H9 (cell line): ENCODE measurements at regions not wholly inside any gene's neighbourhood (a gene's known extent, or its start where the extent isn't known, plus 50 kb on each side); places are given as distances from the start of the nearest gene placed in this dataset.

Experiments
- DNase-seq: peaks from one replicate; pipeline ENCODE4 v3.0.0-alpha.2; 2017
- H2AFZ ChIP-seq: one replicate; pipeline ENCODE4 v1.6.1; 2013; ENCODE audit warnings: mild to moderate bottlenecking, low read length, control low read depth, moderate library complexity
- H2AK5ac ChIP-seq: 2 replicates; pipeline ENCODE4 v1.6.1; 2013; ENCODE audit warnings: low read length, control low read depth, mixed read lengths; ENCODE audit not compliant: insufficient read length
- H2BK120ac ChIP-seq: one replicate; pipeline ENCODE4 v1.6.1; 2013; ENCODE audit warnings: low read depth, mild to moderate bottlenecking, low read length, control low read depth, inconsistent platforms; ENCODE audit not compliant: poor library complexity, severe bottlenecking
- H2BK12ac ChIP-seq: 2 replicates; pipeline ENCODE4 v1.6.1; 2013; ENCODE audit warnings: low read length, control low read depth, mixed read lengths, low read depth; ENCODE audit not compliant: insufficient read length
- H2BK15ac ChIP-seq: 2 replicates; pipeline ENCODE4 v1.6.1; 2013; ENCODE audit warnings: low read depth, low read length, control low read depth
- H2BK20ac ChIP-seq: one replicate; pipeline ENCODE4 v1.6.1; 2013; ENCODE audit warnings: low read depth, mild to moderate bottlenecking, low read length, control low read depth, inconsistent platforms; ENCODE audit not compliant: poor library complexity, severe bottlenecking
- H2BK5ac ChIP-seq: 2 replicates; pipeline ENCODE4 v1.6.1; 2013; ENCODE audit warnings: low read length, control low read depth, mixed read lengths; ENCODE audit not compliant: insufficient read length
- H3K14ac ChIP-seq: 2 replicates; pipeline ENCODE4 v1.6.1; 2013; ENCODE audit warnings: low read length, control low read depth; ENCODE audit not compliant: insufficient read depth
- H3K18ac ChIP-seq: 2 replicates; pipeline ENCODE4 v1.6.1; 2013; ENCODE audit warnings: low read depth, mild to moderate bottlenecking, mixed read lengths, low read length, control low read depth; ENCODE audit not compliant: insufficient read length
- H3K23ac ChIP-seq: 2 replicates; pipeline ENCODE4 v1.6.1; 2013; ENCODE audit warnings: low read length, control low read depth, mixed read lengths, low read depth; ENCODE audit not compliant: insufficient read length
- H3K23me2 ChIP-seq: 2 replicates; pipeline ENCODE4 v1.6.1; 2013; ENCODE audit warnings: low read depth, mild to moderate bottlenecking, mixed read lengths, low read length, control low read depth; ENCODE audit not compliant: insufficient read length, poor library complexity, severe bottlenecking
- H3K27ac ChIP-seq: 2 replicates; pipeline ENCODE4 v1.5.1; 2013; ENCODE audit warnings: low read length, control low read depth, mixed read lengths, low read depth; ENCODE audit not compliant: insufficient read length
- H3K27me3 ChIP-seq: 2 replicates; pipeline ENCODE4 v1.6.1; 2013; ENCODE audit warnings: low read length, control low read depth, inconsistent platforms; ENCODE audit not compliant: insufficient read depth
- H3K4ac ChIP-seq: 2 replicates; pipeline ENCODE4 v1.6.1; 2013; ENCODE audit warnings: low read depth, mild to moderate bottlenecking, control low read depth, inconsistent platforms, low read length, moderate library complexity
- H3K4me1 ChIP-seq: 2 replicates; pipeline ENCODE4 v1.6.1; 2013; ENCODE audit warnings: low read length, control low read depth, inconsistent platforms; ENCODE audit not compliant: insufficient read depth
- H3K4me2 ChIP-seq: 2 replicates; pipeline ENCODE4 v1.6.1; 2013; ENCODE audit warnings: low read length, control low read depth, mixed read lengths; ENCODE audit not compliant: insufficient read length, insufficient read depth
- H3K56ac ChIP-seq: 2 replicates; pipeline ENCODE4 v1.6.1; 2013; ENCODE audit warnings: low read depth, mild to moderate bottlenecking, mixed read lengths, low read length, control low read depth; ENCODE audit not compliant: insufficient read length
- H3K79me1 ChIP-seq: 2 replicates; pipeline ENCODE4 v1.6.1; 2013; ENCODE audit warnings: low read depth, mild to moderate bottlenecking, moderate library complexity, low read length, control low read depth, inconsistent platforms; ENCODE audit not compliant: insufficient read depth, poor library complexity, severe bottlenecking
- H3K79me2 ChIP-seq: 2 replicates; pipeline ENCODE4 v1.6.1; 2013; ENCODE audit warnings: low read length, control low read depth, inconsistent platforms; ENCODE audit not compliant: insufficient read depth
- H3K9ac ChIP-seq: 2 replicates; pipeline ENCODE4 v1.6.1; 2013; ENCODE audit warnings: low read length, control low read depth, mixed read lengths; ENCODE audit not compliant: insufficient read length; ENCODE audit errors: extremely low read depth
- H3K9me3 ChIP-seq: one replicate; pipeline ENCODE4 v1.6.1; 2013; ENCODE audit warnings: low read depth, low read length, inconsistent platforms; ENCODE audit not compliant: control insufficient read depth
- H3T11ph ChIP-seq: one replicate; pipeline ENCODE4 v1.6.1; 2013; ENCODE audit warnings: mild to moderate bottlenecking, low read length, control low read depth, inconsistent platforms
- H4K20me1 ChIP-seq: one replicate; pipeline ENCODE4 v1.6.1; 2013; ENCODE audit not compliant: control insufficient read depth, insufficient read length, insufficient read depth
- H4K5ac ChIP-seq: 2 replicates; pipeline ENCODE4 v1.6.1; 2013; ENCODE audit warnings: low read depth, mild to moderate bottlenecking, mixed read lengths, low read length, control low read depth; ENCODE audit not compliant: insufficient read length
- H4K8ac ChIP-seq: replicated peaks from 2 replicates; pipeline ENCODE4 v1.6.1; 2013; ENCODE audit warnings: low read length, control low read depth, mixed read lengths, low read depth; ENCODE audit not compliant: insufficient read length
- H4K91ac ChIP-seq: 2 replicates; pipeline ENCODE4 v1.6.1; 2013; ENCODE audit warnings: low read depth, mild to moderate bottlenecking, moderate library complexity, mixed read lengths, low read length, control low read depth; ENCODE audit not compliant: insufficient read length
- H3K27ac Mint-ChIP-seq, 3 experiments: 2 replicates in 2 of 3; 3 replicates in 1 of 3; pipeline ENCODE4 v1.8.0; 2020 to 2021; ENCODE audit warnings: mixed read lengths in 3 of 3, mild to moderate bottlenecking in 1 of 3, moderate library complexity in 1 of 3
- H3K27me3 Mint-ChIP-seq: 2 replicates; pipeline ENCODE4 v1.8.0; 2021; ENCODE audit warnings: low read depth, mild to moderate bottlenecking, moderate library complexity, mixed read lengths
- H3K36me3 Mint-ChIP-seq, 3 experiments: 2 replicates in 2 of 3; 3 replicates in 1 of 3; pipeline ENCODE4 v1.8.0; 2020 to 2021; ENCODE audit warnings: low read depth in 3 of 3, mixed read lengths in 3 of 3; ENCODE audit not compliant: insufficient read depth in 1 of 3
- H3K4me1 Mint-ChIP-seq, 2 experiments: 2 replicates each; pipeline ENCODE4 v1.8.0; 2020; ENCODE audit warnings: mixed read lengths in 2 of 2
- H3K4me3 Mint-ChIP-seq, 2 experiments: 2 replicates in 1 of 2; 3 replicates in 1 of 2; pipeline ENCODE4 v1.8.0; 2020 to 2021; ENCODE audit warnings: mild to moderate bottlenecking in 2 of 2, mixed read lengths in 2 of 2, moderate library complexity in 1 of 2
- H3K9me3 Mint-ChIP-seq, 2 experiments: 2 replicates in 1 of 2; 3 replicates in 1 of 2; pipeline ENCODE4 v1.8.0; 2020; ENCODE audit warnings: mild to moderate bottlenecking in 2 of 2, mixed read lengths in 2 of 2, moderate library complexity in 1 of 2
- CTCF ChIP-seq: fragments of 200-600 bp; sonication (generic); conservative IDR thresholded peaks from 3 replicates; pipeline ENCODE4 v1.8.0; 2021; ENCODE audit warnings: antibody characterized with exemption, mild to moderate bottlenecking
- WGBS: extraction: QIAGEN DNeasy Blood & Tissue Kit; methylation state at CpG from one replicate; pipeline ENCODE4 v1.1.7; 2013; ENCODE audit warnings: missing lambda C conversion rate, low lambda C conversion rate, mixed read lengths; ENCODE audit not compliant: insufficient read length; ENCODE audit errors: extremely low coverage; 5-methylcytosine and 5-hydroxymethylcytosine counted together

- H3K4me1 ChIP-seq: no peaks in the 10 kb centered on the region
- no peaks in the 10 kb centered on the region for H3K79me1 ChIP-seq
- H4K91ac ChIP-seq: no peak overlapping the region
- no peak overlapping the region for H3K9ac ChIP-seq
- peaks cover 0 to 2% of the 10 kb centered on the region in 2 experiments; a peak in 2 of 4 replicates for H3K4me1 Mint-ChIP-seq
- no peaks in the 10 kb centered on the region for H3K9me3 ChIP-seq
- H4K20me1 ChIP-seq: no peaks in the 10 kb centered on the region
- TF ChIP-seq CTCF: no peak
- no peak overlapping the region for H2BK5ac ChIP-seq
- DNase-seq: no peak
- no peak overlapping the region for H3K4me2 ChIP-seq
- no peak overlapping the region for H2BK12ac ChIP-seq
- no peaks in the 10 kb centered on the region for H3K79me2 ChIP-seq
- no peak overlapping the region for H3T11ph ChIP-seq
- H3K27ac Mint-ChIP-seq: no peak overlapping the region
- no peaks in the 10 kb centered on the region for H3K9me3 Mint-ChIP-seq
- no peak overlapping the region for H2AK5ac ChIP-seq
- no peak overlapping the region for H2AFZ ChIP-seq
- H2BK15ac ChIP-seq: no peak overlapping the region
- no peak overlapping the region for H3K18ac ChIP-seq
- no peak overlapping the region for H3K23ac ChIP-seq
- H3K27me3 Mint-ChIP-seq: no peaks in the 10 kb centered on the region
- H4K8ac ChIP-seq: no peak overlapping the region
- H3K4ac ChIP-seq: no peak overlapping the region
- H3K56ac ChIP-seq: no peak overlapping the region
- H3K4me3 Mint-ChIP-seq: no peak overlapping the region
- no peak overlapping the region for H2BK20ac ChIP-seq
- H4K5ac ChIP-seq: no peak overlapping the region
- no peaks in the 10 kb centered on the region for H3K23me2 ChIP-seq
- no peak overlapping the region for H3K14ac ChIP-seq
- H3K36me3 Mint-ChIP-seq: no peaks in the 10 kb centered on the region
- no CpG with 5 or more reads among the region's 3 CpGs for whole genome bisulfite sequencing
- H3K27ac ChIP-seq: no peak overlapping the region
- H2BK120ac ChIP-seq: no peak overlapping the region
- no peaks in the 10 kb centered on the region for H3K27me3 ChIP-seq
Observed at GRCh38 chr11:91791171-91791468, 433.5 kb upstream of the FAT3 start.
